ENCODE measurements at regions not wholly inside any gene's neighbourhood (a gene's known extent, or its start where the extent isn't known, plus 50 kb on each side); places are given as distances from the start of the nearest gene placed in this dataset.

GRCh38 chr21:27076025-27076424 lies 109.1 kb upstream of the ADAMTS5 start:
- TF ChIP-seq, protein P1, sequence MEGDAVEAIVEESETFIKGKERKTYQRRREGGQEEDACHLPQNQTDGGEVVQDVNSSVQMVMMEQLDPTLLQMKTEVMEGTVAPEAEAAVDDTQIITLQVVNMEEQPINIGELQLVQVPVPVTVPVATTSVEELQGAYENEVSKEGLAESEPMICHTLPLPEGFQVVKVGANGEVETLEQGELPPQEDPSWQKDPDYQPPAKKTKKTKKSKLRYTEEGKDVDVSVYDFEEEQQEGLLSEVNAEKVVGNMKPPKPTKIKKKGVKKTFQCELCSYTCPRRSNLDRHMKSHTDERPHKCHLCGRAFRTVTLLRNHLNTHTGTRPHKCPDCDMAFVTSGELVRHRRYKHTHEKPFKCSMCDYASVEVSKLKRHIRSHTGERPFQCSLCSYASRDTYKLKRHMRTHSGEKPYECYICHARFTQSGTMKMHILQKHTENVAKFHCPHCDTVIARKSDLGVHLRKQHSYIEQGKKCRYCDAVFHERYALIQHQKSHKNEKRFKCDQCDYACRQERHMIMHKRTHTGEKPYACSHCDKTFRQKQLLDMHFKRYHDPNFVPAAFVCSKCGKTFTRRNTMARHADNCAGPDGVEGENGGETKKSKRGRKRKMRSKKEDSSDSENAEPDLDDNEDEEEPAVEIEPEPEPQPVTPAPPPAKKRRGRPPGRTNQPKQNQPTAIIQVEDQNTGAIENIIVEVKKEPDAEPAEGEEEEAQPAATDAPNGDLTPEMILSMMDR (conservative IDR thresholded peaks at IDR 0.05; ENCODE audit: low read depth in 2 of 2) = no peak
- TF ChIP-seq JUNB (IDR thresholded peaks at IDR 0.05; ENCODE audit: unreplicated experiment) (no peak), EZH2 (IDR thresholded peaks at IDR 0.05; ENCODE audit: low read depth, unreplicated experiment) (no peak)

Data from GM23338 (cell line).